Neural progenitor cell (in vitro differentiated cells): ENCODE measurements at regions not wholly inside any gene's neighbourhood (a gene's known extent, or its start where the extent isn't known, plus 50 kb on each side); places are given as distances from the start of the nearest gene placed in this dataset.

ENCODE experiments used
- DNase-seq: peaks from one replicate; pipeline ENCODE4 v3.0.0-alpha.2; 2016; ENCODE audit warnings: low spot score
- H2AFZ ChIP-seq: fragments of 200-600 bp; sonication (generic); replicated peaks from 2 replicates; pipeline ENCODE4 v1.6.1; 2016; ENCODE audit warnings: antibody characterized with exemption
- H3F3A ChIP-seq: fragments of 200-600 bp; sonication (generic); 2 replicates; pipeline ENCODE4 v1.6.1; 2016; ENCODE audit warnings: antibody characterized with exemption, low read depth
- H3K27ac ChIP-seq: fragments of 200-600 bp; sonication (generic); 2 replicates; pipeline ENCODE4 v1.5.1; 2016; ENCODE audit warnings: mild to moderate bottlenecking
- H3K27me3 ChIP-seq: fragments of 200-600 bp; sonication (generic); 2 replicates; pipeline ENCODE4 v1.6.1; 2016; ENCODE audit warnings: mild to moderate bottlenecking, moderate library complexity
- H3K36me3 ChIP-seq: fragments of 200-600 bp; sonication (generic); 2 replicates; pipeline ENCODE4 v1.5.1; 2016
- H3K4me1 ChIP-seq: fragments of 200-600 bp; sonication (generic); 2 replicates; pipeline ENCODE4 v1.6.1; 2016; ENCODE audit warnings: mixed run types
- H3K4me2 ChIP-seq: fragments of 200-600 bp; sonication (generic); 2 replicates; pipeline ENCODE4 v1.6.1; 2016
- H3K4me3 ChIP-seq: fragments of 200-600 bp; sonication (generic); 2 replicates; pipeline ENCODE4 v1.5.1; 2016
- H3K79me2 ChIP-seq: fragments of 200-600 bp; sonication (generic); 2 replicates; pipeline ENCODE4 v1.6.1; 2016; ENCODE audit warnings: low read depth
- H3K9ac ChIP-seq: fragments of 200-600 bp; sonication (generic); 2 replicates; pipeline ENCODE4 v1.6.1; 2016
- H3K9me3 ChIP-seq: fragments of 200-600 bp; sonication (generic); 2 replicates; pipeline ENCODE4 v1.5.1; 2016; ENCODE audit warnings: low read depth
- H4K20me1 ChIP-seq: fragments of 200-600 bp; sonication (generic); 2 replicates; pipeline ENCODE4 v1.6.1; 2016; ENCODE audit warnings: low read depth
- H3K27ac Mint-ChIP-seq: 3 replicates; pipeline ENCODE4 v1.8.0; 2021; ENCODE audit warnings: mixed read lengths
- H3K27me3 Mint-ChIP-seq: 2 replicates; pipeline ENCODE4 v1.8.0; 2022; ENCODE audit warnings: low read depth, mild to moderate bottlenecking, inconsistent platforms, moderate library complexity, mixed read lengths; ENCODE audit not compliant: insufficient read depth
- H3K36me3 Mint-ChIP-seq: 3 replicates; pipeline ENCODE4 v1.8.0; 2021; ENCODE audit warnings: mixed read lengths
- H3K4me1 Mint-ChIP-seq: 3 replicates; pipeline ENCODE4 v1.8.0; 2021; ENCODE audit warnings: mixed read lengths
- H3K4me3 Mint-ChIP-seq: 3 replicates; pipeline ENCODE4 v1.8.0; 2021; ENCODE audit warnings: mild to moderate bottlenecking, moderate library complexity, mixed read lengths
- H3K9me3 Mint-ChIP-seq: 3 replicates; pipeline ENCODE4 v1.8.0; 2020; ENCODE audit warnings: mixed read lengths
- EZH2 ChIP-seq: fragments of 200-600 bp; sonication (generic); IDR thresholded peaks from 2 replicates; pipeline ENCODE4 v1.6.1; 2017; ENCODE audit warnings: antibody characterized with exemption, mild to moderate bottlenecking, moderate library complexity
- EZH2phosphoT487 ChIP-seq: fragments of 200-600 bp; sonication (generic); IDR thresholded peaks from 2 replicates; pipeline ENCODE4 v1.6.1; 2017; ENCODE audit warnings: antibody characterized with exemption
- TF ChIP-seq, protein P1 (sequence below): fragments of 200-600 bp; sonication (generic); IDR thresholded peaks from 2 replicates; pipeline ENCODE4 v1.5.1; 2017; ENCODE audit warnings: antibody characterized with exemption, mild to moderate bottlenecking

DNA sequence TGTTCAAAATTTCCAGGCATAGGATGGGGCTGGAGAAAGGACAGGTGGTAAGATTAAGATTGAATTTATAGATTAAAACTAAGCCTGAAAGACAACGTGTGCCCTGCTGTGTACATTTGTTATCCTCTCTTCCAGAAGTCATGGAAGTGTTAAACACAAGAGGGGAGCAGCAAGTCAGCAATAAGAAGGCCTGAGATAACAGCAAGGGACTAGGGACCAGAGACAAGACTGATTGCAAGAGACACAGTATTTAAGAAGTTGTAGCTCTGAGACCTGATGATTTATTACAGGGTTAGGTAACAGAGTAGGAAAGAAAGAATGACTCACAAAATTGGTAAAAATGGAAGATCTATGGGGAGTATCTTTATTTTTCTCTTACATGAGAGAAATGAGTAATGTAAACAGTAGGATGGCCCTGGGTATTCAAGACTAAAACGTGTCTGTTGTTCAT, 55.7 kb upstream of the COL1A2 start:
- H3K9ac ChIP-seq, result no peak overlapping the region
- Mint-ChIP-seq H3K27ac (no peak overlapping the region), H3K9me3 (no peaks in the 10 kb centered on the region), H3K27me3 (no peaks in the 10 kb centered on the region), H3K4me1 (no peaks in the 10 kb centered on the region), H3K36me3 (no peaks in the 10 kb centered on the region), H3K4me3 (no peak overlapping the region)
- no peak overlapping the region for H3K27ac ChIP-seq
- no peak overlapping the region for H3K4me2 ChIP-seq
- no peaks in the 10 kb centered on the region for H4K20me1 ChIP-seq
- TF ChIP-seq, protein P1, sequence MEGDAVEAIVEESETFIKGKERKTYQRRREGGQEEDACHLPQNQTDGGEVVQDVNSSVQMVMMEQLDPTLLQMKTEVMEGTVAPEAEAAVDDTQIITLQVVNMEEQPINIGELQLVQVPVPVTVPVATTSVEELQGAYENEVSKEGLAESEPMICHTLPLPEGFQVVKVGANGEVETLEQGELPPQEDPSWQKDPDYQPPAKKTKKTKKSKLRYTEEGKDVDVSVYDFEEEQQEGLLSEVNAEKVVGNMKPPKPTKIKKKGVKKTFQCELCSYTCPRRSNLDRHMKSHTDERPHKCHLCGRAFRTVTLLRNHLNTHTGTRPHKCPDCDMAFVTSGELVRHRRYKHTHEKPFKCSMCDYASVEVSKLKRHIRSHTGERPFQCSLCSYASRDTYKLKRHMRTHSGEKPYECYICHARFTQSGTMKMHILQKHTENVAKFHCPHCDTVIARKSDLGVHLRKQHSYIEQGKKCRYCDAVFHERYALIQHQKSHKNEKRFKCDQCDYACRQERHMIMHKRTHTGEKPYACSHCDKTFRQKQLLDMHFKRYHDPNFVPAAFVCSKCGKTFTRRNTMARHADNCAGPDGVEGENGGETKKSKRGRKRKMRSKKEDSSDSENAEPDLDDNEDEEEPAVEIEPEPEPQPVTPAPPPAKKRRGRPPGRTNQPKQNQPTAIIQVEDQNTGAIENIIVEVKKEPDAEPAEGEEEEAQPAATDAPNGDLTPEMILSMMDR, result no peak
- TF ChIP-seq EZH2, result no peak
- DNase-seq, result no peak
- no peaks in the 10 kb centered on the region for H3F3A ChIP-seq
- H3K9me3 ChIP-seq, result no peaks in the 10 kb centered on the region
- no peaks in the 10 kb centered on the region for H3K27me3 ChIP-seq
- no peak overlapping the region for H2AFZ ChIP-seq
- H3K36me3 ChIP-seq, result no peaks in the 10 kb centered on the region
- H3K4me1 ChIP-seq, result no peaks in the 10 kb centered on the region
- no peaks in the 10 kb centered on the region for H3K79me2 ChIP-seq
- H3K4me3 ChIP-seq, result no peak overlapping the region

DNA sequence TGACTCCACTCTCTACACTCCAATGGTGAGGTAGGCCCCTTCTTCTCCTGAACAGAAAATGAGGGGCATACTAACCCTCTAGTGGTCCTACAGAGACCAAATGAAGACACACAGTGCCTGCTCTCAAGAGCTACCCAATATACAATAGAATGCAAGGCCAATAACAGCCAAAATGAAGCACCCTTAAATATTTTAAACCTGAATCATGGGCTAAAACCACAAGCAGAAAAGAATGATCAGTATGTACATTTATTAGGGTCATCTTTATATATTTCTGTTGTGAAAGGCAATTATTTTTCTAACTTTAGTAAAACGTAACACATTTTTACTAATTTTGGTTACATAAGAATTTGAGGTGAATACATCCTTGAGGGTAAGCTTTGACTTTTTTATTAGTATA, 49.9 kb upstream of the COL1A2 start:
- Histone ChIP-seq H3K9me3 (no peaks in the 10 kb centered on the region), H3K4me1 (peaks cover 3% of the 10 kb centered on the region), H3K27ac (no peak overlapping the region), H3K79me2 (no peaks in the 10 kb centered on the region), H3K4me3 (no peak overlapping the region), H3K9ac (no peak overlapping the region), H3F3A (no peaks in the 10 kb centered on the region), H3K4me2 (no peak overlapping the region), H2AFZ (no peak overlapping the region), H3K27me3 (no peaks in the 10 kb centered on the region), H3K36me3 (no peaks in the 10 kb centered on the region), H4K20me1 (no peaks in the 10 kb centered on the region)
- peaks cover 22% of the 10 kb centered on the region for H3K4me1 Mint-ChIP-seq
- H3K36me3 Mint-ChIP-seq, result no peaks in the 10 kb centered on the region
- no peaks in the 10 kb centered on the region for H3K9me3 Mint-ChIP-seq
- H3K27me3 Mint-ChIP-seq, result no peaks in the 10 kb centered on the region
- no peak overlapping the region for H3K4me3 Mint-ChIP-seq
- H3K27ac Mint-ChIP-seq, result no peak overlapping the region
- DNase-seq, result no peak
- TF ChIP-seq, protein P1, result no peak
- TF ChIP-seq EZH2, result no peak
- TF ChIP-seq EZH2phosphoT487, result no peak
